Keratinocyte (primary cell): ENCODE measurements at regions not wholly inside any gene's neighbourhood (a gene's known extent, or its start where the extent isn't known, plus 50 kb on each side); places are given as distances from the start of the nearest gene placed in this dataset.

ENCODE experiments used
- DNase-seq: peaks from one replicate; pipeline ENCODE4 v3.0.0-alpha.2; 2011; ENCODE audit warnings: low read depth, missing footprints, low spot score
- FAIRE-seq: peaks from 2 replicates; lab custom pipeline; 2011; peaks lifted over from hg19 to GRCh38; lab: Jason Lieb, UNC
- H2AFZ ChIP-seq: 2 replicates; pipeline ENCODE4 v1.6.0; 2012; ENCODE audit warnings: low read length, control low read depth, inconsistent platforms; ENCODE audit not compliant: control insufficient read depth
- H3K27ac ChIP-seq: 2 replicates; pipeline ENCODE4 v1.5.1; 2011; ENCODE audit warnings: low read length; ENCODE audit not compliant: control insufficient read depth, insufficient read depth
- H3K27me3 ChIP-seq: 3 replicates; pipeline ENCODE4 v1.6.0; 2011; ENCODE audit warnings: low read length; ENCODE audit not compliant: control insufficient read depth, insufficient read depth; ENCODE audit errors: extremely low read depth
- H3K36me3 ChIP-seq, 2 experiments: 2 replicates in 1 of 2; 3 replicates in 1 of 2; pipeline ENCODE4 v1.5.1; 2011; ENCODE audit warnings: low read length in 2 of 2, mild to moderate bottlenecking in 1 of 2; ENCODE audit not compliant: control insufficient read depth in 2 of 2, insufficient read depth in 2 of 2; ENCODE audit errors: extremely low read depth in 1 of 2
- H3K4me1 ChIP-seq: 3 replicates; pipeline ENCODE4 v1.5.1; 2011; ENCODE audit warnings: low read length; ENCODE audit not compliant: control insufficient read depth, insufficient read depth; ENCODE audit errors: extremely low read depth
- H3K4me2 ChIP-seq: 3 replicates; pipeline ENCODE4 v1.6.0; 2011; ENCODE audit warnings: low read depth, low read length; ENCODE audit not compliant: control insufficient read depth, insufficient read depth; ENCODE audit errors: extremely low read depth
- H3K4me3 ChIP-seq, 3 experiments: fragments of 200-600 bp in 1 of 3; sonication (generic) in 1 of 3; 2 replicates in 2 of 3; 3 replicates in 1 of 3; pipeline ENCODE4 v1.5.1; 2011 to 2016; ENCODE audit warnings: low read length in 3 of 3, mild to moderate bottlenecking in 3 of 3, control low read depth in 2 of 3, inconsistent platforms in 1 of 3, low read depth in 1 of 3, mixed read lengths in 1 of 3, mixed run types in 1 of 3, moderate library complexity in 1 of 3; ENCODE audit not compliant: control insufficient read depth in 2 of 3, insufficient read depth in 2 of 3; ENCODE audit errors: extremely low read depth in 1 of 3
- H3K79me2 ChIP-seq: 2 replicates; pipeline ENCODE4 v1.6.0; 2012; ENCODE audit warnings: low read length; ENCODE audit not compliant: control insufficient read depth, insufficient read depth
- H3K9ac ChIP-seq: 3 replicates; pipeline ENCODE4 v1.6.0; 2011; ENCODE audit warnings: low read length; ENCODE audit not compliant: control insufficient read depth, insufficient read depth; ENCODE audit errors: extremely low read depth
- H3K9me1 ChIP-seq: 3 replicates; pipeline ENCODE4 v1.6.0; 2011; ENCODE audit warnings: low read length; ENCODE audit not compliant: control insufficient read depth, insufficient read depth; ENCODE audit errors: extremely low read depth
- H3K9me3 ChIP-seq: 2 replicates; pipeline ENCODE4 v1.5.1; 2012; ENCODE audit warnings: low read depth, low read length; ENCODE audit not compliant: control insufficient read depth
- H4K20me1 ChIP-seq: 3 replicates; pipeline ENCODE4 v1.6.0; 2011; ENCODE audit warnings: low read length; ENCODE audit not compliant: control insufficient read depth, insufficient read depth; ENCODE audit errors: extremely low read depth
- EZH2 ChIP-seq: IDR thresholded peaks from one replicate; pipeline ENCODE4 v1.6.1; 2012; ENCODE audit warnings: inconsistent platforms, mild to moderate bottlenecking, low read length, moderate library complexity
- dilution Hi-C: fragments of 300-500 bp; cut with MboI; formaldehyde crosslinking; loops from one replicate; pipeline ENCODE4 v1.7.0; 2020; ENCODE audit warnings: low sequenced_read_pairs; ENCODE audit not compliant: extremely low pct_ligation_motif_present
- TF ChIP-seq, protein P1 (sequence below), 3 experiments: IDR thresholded peaks in 1 of 3; conservative IDR thresholded peaks in 1 of 3; optimal IDR thresholded peaks in 1 of 3; 2 replicates in 2 of 3; 3 replicates in 1 of 3; pipeline versions ENCODE3 to v1.5.1; 2011; ENCODE audit warnings: low read length in 3 of 3, mild to moderate bottlenecking in 3 of 3, moderate library complexity in 2 of 3, control low read depth in 1 of 3, inconsistent platforms in 1 of 3; ENCODE audit not compliant: insufficient read depth in 2 of 3; ENCODE audit errors: extremely low read depth in 1 of 3

DNA sequence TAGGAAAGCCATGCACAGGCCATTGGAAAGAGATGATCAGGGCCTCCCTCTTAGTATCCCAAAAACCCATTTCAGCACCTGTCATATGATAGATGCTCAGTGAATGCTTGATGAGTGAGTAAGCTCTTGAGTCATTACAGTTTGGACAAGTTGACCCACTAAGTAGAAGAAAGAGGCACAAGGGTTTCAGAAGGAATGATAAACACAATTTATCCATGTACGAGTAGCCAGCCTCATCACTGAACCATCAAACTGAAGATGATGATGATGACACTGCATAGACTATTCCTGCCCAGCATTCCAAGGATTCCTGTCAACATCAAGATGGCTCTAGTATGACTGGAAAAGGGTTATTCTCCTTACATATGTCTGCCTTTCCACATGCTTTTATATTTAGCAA is 596.0 kb downstream of the BCL11A start:
- H3K36me3 ChIP-seq = no peaks in the 10 kb centered on the region
- H3K9me3 ChIP-seq = no peaks in the 10 kb centered on the region
- H3K4me2 ChIP-seq = no peak overlapping the region
- H3K4me1 ChIP-seq = no peaks in the 10 kb centered on the region
- DNase-seq (no peak), FAIRE-seq (no peak)
- dilution Hi-C loops = no loop called here
- no peaks in the 10 kb centered on the region for H3K9me1 ChIP-seq
- H4K20me1 ChIP-seq = no peaks in the 10 kb centered on the region
- no peaks in the 10 kb centered on the region for H3K27me3 ChIP-seq
- H3K4me3 ChIP-seq = no peak overlapping the region
- TF ChIP-seq, protein P1, sequence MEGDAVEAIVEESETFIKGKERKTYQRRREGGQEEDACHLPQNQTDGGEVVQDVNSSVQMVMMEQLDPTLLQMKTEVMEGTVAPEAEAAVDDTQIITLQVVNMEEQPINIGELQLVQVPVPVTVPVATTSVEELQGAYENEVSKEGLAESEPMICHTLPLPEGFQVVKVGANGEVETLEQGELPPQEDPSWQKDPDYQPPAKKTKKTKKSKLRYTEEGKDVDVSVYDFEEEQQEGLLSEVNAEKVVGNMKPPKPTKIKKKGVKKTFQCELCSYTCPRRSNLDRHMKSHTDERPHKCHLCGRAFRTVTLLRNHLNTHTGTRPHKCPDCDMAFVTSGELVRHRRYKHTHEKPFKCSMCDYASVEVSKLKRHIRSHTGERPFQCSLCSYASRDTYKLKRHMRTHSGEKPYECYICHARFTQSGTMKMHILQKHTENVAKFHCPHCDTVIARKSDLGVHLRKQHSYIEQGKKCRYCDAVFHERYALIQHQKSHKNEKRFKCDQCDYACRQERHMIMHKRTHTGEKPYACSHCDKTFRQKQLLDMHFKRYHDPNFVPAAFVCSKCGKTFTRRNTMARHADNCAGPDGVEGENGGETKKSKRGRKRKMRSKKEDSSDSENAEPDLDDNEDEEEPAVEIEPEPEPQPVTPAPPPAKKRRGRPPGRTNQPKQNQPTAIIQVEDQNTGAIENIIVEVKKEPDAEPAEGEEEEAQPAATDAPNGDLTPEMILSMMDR (optimal IDR thresholded peaks at IDR 0.05 in 1 of 3, IDR thresholded peaks at IDR 0.05 in 1 of 3, conservative IDR thresholded peaks at IDR 0.05 in 1 of 3; ENCODE audit: extremely low read depth in 1 of 3, insufficient read depth in 2 of 3, low read length in 3 of 3) = no peak
- TF ChIP-seq EZH2 = no peak
- no peak overlapping the region for H2AFZ ChIP-seq
- H3K27ac ChIP-seq = no peak overlapping the region
- no peak overlapping the region for H3K9ac ChIP-seq
- no peaks in the 10 kb centered on the region for H3K79me2 ChIP-seq

DNA sequence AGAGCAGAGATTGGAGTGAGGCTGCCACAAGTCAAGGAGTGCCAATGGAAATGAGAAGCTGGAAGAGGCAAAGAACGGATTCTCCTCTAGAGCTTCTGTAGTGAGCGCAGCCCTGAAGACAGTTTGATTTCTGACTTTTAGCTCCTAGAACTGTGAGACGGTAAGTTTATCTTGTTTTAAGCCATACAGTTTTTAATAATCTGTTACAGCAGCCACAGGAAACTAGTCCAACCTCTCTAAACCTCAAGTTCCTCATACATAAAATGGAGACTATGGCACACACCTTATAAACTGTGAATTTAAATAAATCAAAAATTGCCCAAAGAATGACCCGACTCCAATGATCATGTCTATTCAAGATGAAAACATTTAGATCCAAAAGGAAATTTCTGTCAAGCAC is 596.5 kb downstream of the BCL11A start:
- Histone ChIP-seq H3K27ac (no peak overlapping the region), H3K36me3 (no peaks in the 10 kb centered on the region), H3K4me1 (no peaks in the 10 kb centered on the region), H3K79me2 (no peaks in the 10 kb centered on the region), H3K9me3 (no peaks in the 10 kb centered on the region), H3K4me3 (no peak overlapping the region), H3K9me1 (no peaks in the 10 kb centered on the region), H3K27me3 (no peaks in the 10 kb centered on the region), H2AFZ (no peak overlapping the region), H3K4me2 (no peak overlapping the region), H4K20me1 (no peaks in the 10 kb centered on the region), H3K9ac (no peak overlapping the region)
- dilution Hi-C loops = no loop called here
- DNase-seq = no peak
- no peak for FAIRE-seq
- TF ChIP-seq, protein P1 (optimal IDR thresholded peaks at IDR 0.05 in 1 of 3, IDR thresholded peaks at IDR 0.05 in 1 of 3, conservative IDR thresholded peaks at IDR 0.05 in 1 of 3; ENCODE audit: extremely low read depth in 1 of 3, insufficient read depth in 2 of 3, low read length in 3 of 3) = no peak
- no peak for TF ChIP-seq EZH2
